ENCODE measurements at regions not wholly inside any gene's neighbourhood (a gene's known extent, or its start where the extent isn't known, plus 50 kb on each side); places are given as distances from the start of the nearest gene placed in this dataset.

GRCh38 chr1:83760226-83761021 lies 238.5 kb downstream of the TTLL7 start:
- Histone ChIP-seq H3K36me3 (no peaks in the 10 kb centered on the region), H3K4me3 (no peak overlapping the region), H3K9me3 (no peaks in the 10 kb centered on the region), H3K4me1 (no peaks in the 10 kb centered on the region), H3K27ac (no peak overlapping the region), H3K27me3 (no peaks in the 10 kb centered on the region)
- WGBS, result 89% methylated on average over 6 of the region's 6 CpGs
- no peak for TF ChIP-seq CTCF (IDR thresholded peaks at IDR 0.05)
- no peak for TF ChIP-seq EP300 (IDR thresholded peaks at IDR 0.05)
- TF ChIP-seq POLR2AphosphoS5 (IDR thresholded peaks at IDR 0.05), result no peak
- TF ChIP-seq POLR2A (IDR thresholded peaks at IDR 0.05), result no peak
- DNase-seq (ENCODE audit: low spot score in 2 of 2), result no peak

- no peak for TF ChIP-seq POLR2AphosphoS5 (IDR thresholded peaks at IDR 0.05)
- TF ChIP-seq POLR2A (IDR thresholded peaks at IDR 0.05), result no peak
- TF ChIP-seq EP300 (IDR thresholded peaks at IDR 0.05), result no peak
- no peak for TF ChIP-seq CTCF (IDR thresholded peaks at IDR 0.05)
- no peak for DNase-seq (ENCODE audit: low spot score in 2 of 2)
- no peak overlapping the region for H3K4me3 ChIP-seq
- no peaks in the 10 kb centered on the region for H3K27me3 ChIP-seq
- no peak overlapping the region for H3K27ac ChIP-seq
- no peaks in the 10 kb centered on the region for H3K9me3 ChIP-seq
- 93% methylated on average over 8 of the region's 8 CpGs for WGBS
- no peaks in the 10 kb centered on the region for H3K4me1 ChIP-seq
- no peaks in the 10 kb centered on the region for H3K36me3 ChIP-seq
These were observed 241.8 kb downstream of the TTLL7 start for GRCh38 chr1:83756984-83757717.

- Histone ChIP-seq H3K4me1 (no peaks in the 10 kb centered on the region), H3K27ac (no peak overlapping the region), H3K4me3 (no peak overlapping the region), H3K9me3 (no peaks in the 10 kb centered on the region), H3K36me3 (no peaks in the 10 kb centered on the region), H3K27me3 (no peaks in the 10 kb centered on the region)
- 95% methylated on average over 2 of the region's 2 CpGs for WGBS
- DNase-seq (ENCODE audit: low spot score in 2 of 2), result no peak
- TF ChIP-seq CTCF (IDR thresholded peaks at IDR 0.05) (no peak), POLR2AphosphoS5 (IDR thresholded peaks at IDR 0.05) (no peak), POLR2A (IDR thresholded peaks at IDR 0.05) (no peak), EP300 (IDR thresholded peaks at IDR 0.05) (no peak)
These were observed 247.3 kb downstream of the TTLL7 start for GRCh38 chr1:83751602-83752001.

- no peaks in the 10 kb centered on the region for H3K4me1 ChIP-seq
- H3K36me3 ChIP-seq, result no peaks in the 10 kb centered on the region
- no peaks in the 10 kb centered on the region for H3K9me3 ChIP-seq
- WGBS, result 68% methylated on average over 1 of the region's 1 CpG
- TF ChIP-seq EP300 (IDR thresholded peaks at IDR 0.05), result no peak
- DNase-seq (ENCODE audit: low spot score in 2 of 2), result no peak
- no peak overlapping the region for H3K4me3 ChIP-seq
- no peaks in the 10 kb centered on the region for H3K27me3 ChIP-seq
- no peak overlapping the region for H3K27ac ChIP-seq
These were observed 248.7 kb downstream of the TTLL7 start for GRCh38 chr1:83750201-83750600.

- TF ChIP-seq POLR2A (IDR thresholded peaks at IDR 0.05), result no peak
- Histone ChIP-seq H3K36me3 (no peaks in the 10 kb centered on the region), H3K27me3 (no peaks in the 10 kb centered on the region), H3K27ac (no peak overlapping the region), H3K4me3 (no peak overlapping the region), H3K9me3 (no peaks in the 10 kb centered on the region), H3K4me1 (no peaks in the 10 kb centered on the region)
- 79% methylated on average over 4 of the region's 4 CpGs for WGBS
- no peak for DNase-seq (ENCODE audit: low spot score in 2 of 2)
These were observed 251.0 kb downstream of the TTLL7 start for GRCh38 chr1:83747853-83748482.

- Histone ChIP-seq H3K4me1 (no peaks in the 10 kb centered on the region), H3K27ac (no peak overlapping the region), H3K27me3 (no peaks in the 10 kb centered on the region), H3K4me3 (no peak overlapping the region), H3K9me3 (no peaks in the 10 kb centered on the region), H3K36me3 (no peaks in the 10 kb centered on the region)
- TF ChIP-seq POLR2A (IDR thresholded peaks at IDR 0.05), result no peak
- no peak for TF ChIP-seq CTCF (IDR thresholded peaks at IDR 0.05)
- TF ChIP-seq EP300 (IDR thresholded peaks at IDR 0.05), result no peak
- TF ChIP-seq POLR2AphosphoS5 (IDR thresholded peaks at IDR 0.05), result no peak
- WGBS, result 85% methylated on average over 5 of the region's 5 CpGs
- no peak for DNase-seq (ENCODE audit: low spot score in 2 of 2)
These were observed 252.7 kb downstream of the TTLL7 start for GRCh38 chr1:83746234-83746633.

Measured in suprapubic skin (tissue), 4 donors.